ENCODE measurements at regions not wholly inside any gene's neighbourhood (a gene's known extent, or its start where the extent isn't known, plus 50 kb on each side); places are given as distances from the start of the nearest gene placed in this dataset.

- H3K27me3 ChIP-seq: no peaks in the 10 kb centered on the region
- no peak for DNase-seq (ENCODE audit: low spot score in 2 of 2)
- H3K4me1 ChIP-seq: no peaks in the 10 kb centered on the region
- no peak overlapping the region for H3K27ac ChIP-seq
- H3K9me3 ChIP-seq: no peaks in the 10 kb centered on the region
- H3K4me3 ChIP-seq: no peak overlapping the region
- H3K36me3 ChIP-seq: no peaks in the 10 kb centered on the region
- TF ChIP-seq, protein P1, sequence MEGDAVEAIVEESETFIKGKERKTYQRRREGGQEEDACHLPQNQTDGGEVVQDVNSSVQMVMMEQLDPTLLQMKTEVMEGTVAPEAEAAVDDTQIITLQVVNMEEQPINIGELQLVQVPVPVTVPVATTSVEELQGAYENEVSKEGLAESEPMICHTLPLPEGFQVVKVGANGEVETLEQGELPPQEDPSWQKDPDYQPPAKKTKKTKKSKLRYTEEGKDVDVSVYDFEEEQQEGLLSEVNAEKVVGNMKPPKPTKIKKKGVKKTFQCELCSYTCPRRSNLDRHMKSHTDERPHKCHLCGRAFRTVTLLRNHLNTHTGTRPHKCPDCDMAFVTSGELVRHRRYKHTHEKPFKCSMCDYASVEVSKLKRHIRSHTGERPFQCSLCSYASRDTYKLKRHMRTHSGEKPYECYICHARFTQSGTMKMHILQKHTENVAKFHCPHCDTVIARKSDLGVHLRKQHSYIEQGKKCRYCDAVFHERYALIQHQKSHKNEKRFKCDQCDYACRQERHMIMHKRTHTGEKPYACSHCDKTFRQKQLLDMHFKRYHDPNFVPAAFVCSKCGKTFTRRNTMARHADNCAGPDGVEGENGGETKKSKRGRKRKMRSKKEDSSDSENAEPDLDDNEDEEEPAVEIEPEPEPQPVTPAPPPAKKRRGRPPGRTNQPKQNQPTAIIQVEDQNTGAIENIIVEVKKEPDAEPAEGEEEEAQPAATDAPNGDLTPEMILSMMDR (IDR thresholded peaks at IDR 0.05): no peak
- TF ChIP-seq POLR2A (IDR thresholded peaks at IDR 0.05): no peak
- TF ChIP-seq POLR2AphosphoS5 (IDR thresholded peaks at IDR 0.05): no peak
- no peak for TF ChIP-seq EP300 (IDR thresholded peaks at IDR 0.05)
Observed at GRCh38 chr1:83779565-83779964, 219.4 kb downstream of the TTLL7 start.

DNA sequence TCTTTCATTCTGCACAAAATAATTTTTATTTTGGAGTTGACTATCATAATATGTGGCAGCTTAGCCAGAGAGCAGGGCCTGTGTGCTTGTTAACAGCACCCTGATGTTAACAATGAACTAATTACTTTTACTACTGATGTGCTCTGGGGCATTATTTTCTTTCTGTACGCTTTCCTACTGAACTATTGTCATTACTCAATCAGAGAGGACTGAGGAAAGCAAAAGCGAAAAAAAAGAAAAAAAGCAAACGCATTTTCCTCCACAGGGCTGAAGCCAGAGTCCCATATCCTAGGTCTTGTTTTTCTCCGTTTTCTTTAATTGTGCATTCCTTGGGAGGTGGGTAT is 221.2 kb downstream of the TTLL7 start:
- Histone ChIP-seq H3K4me1 (no peaks in the 10 kb centered on the region), H3K27ac (no peak overlapping the region), H3K9me3 (no peaks in the 10 kb centered on the region), H3K4me3 (no peak overlapping the region), H3K27me3 (no peaks in the 10 kb centered on the region), H3K36me3 (no peaks in the 10 kb centered on the region)
- no peak for TF ChIP-seq POLR2AphosphoS5 (IDR thresholded peaks at IDR 0.05)
- no peak for TF ChIP-seq EP300 (IDR thresholded peaks at IDR 0.05)
- TF ChIP-seq, protein P1 (IDR thresholded peaks at IDR 0.05): no peak
- no peak for TF ChIP-seq POLR2A (IDR thresholded peaks at IDR 0.05)
- DNase-seq (ENCODE audit: low spot score in 2 of 2): no peak
- 80% methylated on average over 4 of the region's 4 CpGs for WGBS

- Histone ChIP-seq H3K4me1 (no peaks in the 10 kb centered on the region), H3K27me3 (no peaks in the 10 kb centered on the region), H3K4me3 (no peak overlapping the region), H3K27ac (no peak overlapping the region), H3K36me3 (no peaks in the 10 kb centered on the region), H3K9me3 (no peaks in the 10 kb centered on the region)
- TF ChIP-seq EP300 (IDR thresholded peaks at IDR 0.05) (no peak), POLR2AphosphoS5 (IDR thresholded peaks at IDR 0.05) (no peak), POLR2A (IDR thresholded peaks at IDR 0.05) (no peak)
- TF ChIP-seq, protein P1 (IDR thresholded peaks at IDR 0.05): no peak
- 81% methylated on average over 7 of the region's 7 CpGs for WGBS
- no peak for DNase-seq (ENCODE audit: low spot score in 2 of 2)
Observed at GRCh38 chr1:83776913-83777757, 221.8 kb downstream of the TTLL7 start.

DNA sequence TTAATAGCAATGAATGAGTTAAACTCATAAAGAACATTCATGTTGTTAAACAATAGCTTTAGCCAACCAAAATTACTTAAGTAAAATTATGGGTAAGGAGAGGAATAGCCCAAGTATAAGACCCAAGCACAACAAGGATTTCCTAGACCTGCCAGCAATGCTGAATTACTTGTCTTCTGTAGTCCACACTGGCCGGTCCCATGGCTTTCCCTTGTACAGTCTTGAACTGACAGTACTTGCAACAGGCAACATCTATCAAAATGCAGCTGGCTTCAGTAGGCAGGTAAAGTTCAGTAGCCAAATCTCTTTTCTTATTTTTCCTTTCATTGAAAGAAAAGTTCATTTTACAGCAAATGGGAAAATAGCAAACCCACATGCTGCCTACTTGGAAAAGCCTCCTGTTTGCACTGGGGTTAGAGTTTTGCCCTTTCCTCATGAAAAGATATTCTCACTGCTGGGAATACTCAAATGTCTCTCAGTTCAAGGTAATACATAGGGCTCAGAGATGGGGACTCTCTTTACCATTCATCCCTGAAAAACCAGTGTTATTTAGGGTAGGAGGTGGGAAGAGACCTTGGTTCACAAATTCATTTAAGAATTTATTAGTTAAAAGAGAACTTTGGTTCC is 222.8 kb downstream of the TTLL7 start:
- Histone ChIP-seq H3K36me3 (no peaks in the 10 kb centered on the region), H3K27me3 (no peaks in the 10 kb centered on the region), H3K4me1 (no peaks in the 10 kb centered on the region), H3K27ac (no peak overlapping the region), H3K9me3 (no peaks in the 10 kb centered on the region), H3K4me3 (no peak overlapping the region)
- no peak for TF ChIP-seq POLR2AphosphoS5 (IDR thresholded peaks at IDR 0.05)
- TF ChIP-seq EP300 (IDR thresholded peaks at IDR 0.05): no peak
- TF ChIP-seq, protein P1 (IDR thresholded peaks at IDR 0.05): no peak
- TF ChIP-seq POLR2A (IDR thresholded peaks at IDR 0.05): no peak
- WGBS: 97% methylated on average over 1 of the region's 1 CpG
- DNase-seq (ENCODE audit: low spot score in 2 of 2): no peak

GRCh38 chr1:83773059-83773458 is 225.9 kb downstream of the TTLL7 start:
- no peak for DNase-seq (ENCODE audit: low spot score in 2 of 2)
- no peak overlapping the region for H3K4me3 ChIP-seq
- no peaks in the 10 kb centered on the region for H3K36me3 ChIP-seq
- no peaks in the 10 kb centered on the region for H3K27me3 ChIP-seq
- WGBS: 56% methylated on average over 4 of the region's 4 CpGs
- H3K27ac ChIP-seq: no peak overlapping the region
- peaks cover 6% of the 10 kb centered on the region for H3K4me1 ChIP-seq
- TF ChIP-seq POLR2AphosphoS5 (IDR thresholded peaks at IDR 0.05): no peak
- TF ChIP-seq, protein P1 (IDR thresholded peaks at IDR 0.05): no peak
- no peaks in the 10 kb centered on the region for H3K9me3 ChIP-seq

Measured in suprapubic skin (tissue), 4 donors.